Bronchial epithelial cell (primary cell): ENCODE measurements at regions not wholly inside any gene's neighbourhood (a gene's known extent, or its start where the extent isn't known, plus 50 kb on each side); places are given as distances from the start of the nearest gene placed in this dataset.
A peak's percentile ranks its signal among the peaks of the same experiment; 100 is the strongest.

Source experiments
- DNase-seq: peaks from one replicate; pipeline ENCODE4 v3.0.0-alpha.2; 2010; ENCODE audit warnings: low read depth
- FAIRE-seq: peaks from 2 replicates; lab custom pipeline; 2011; peaks lifted over from hg19 to GRCh38; lab: Jason Lieb, UNC
- H3K27me3 ChIP-seq: 2 replicates; pipeline ENCODE4 v1.5.1; 2011; ENCODE audit warnings: low read length; ENCODE audit not compliant: control insufficient read depth, insufficient read depth
- H3K36me3 ChIP-seq: 2 replicates; pipeline ENCODE4 v1.5.1; 2011; ENCODE audit warnings: low read length; ENCODE audit not compliant: control insufficient read depth, insufficient read depth
- H3K4me3 ChIP-seq: 2 replicates; pipeline ENCODE4 v1.5.1; 2011; ENCODE audit warnings: mild to moderate bottlenecking, low read depth, low read length, control low read depth
- CTCF ChIP-seq: IDR thresholded peaks from 2 replicates; pipeline ENCODE4 v1.5.1; 2011; ENCODE audit warnings: mild to moderate bottlenecking, moderate library complexity, low read length, control low read depth, inconsistent platforms; ENCODE audit not compliant: insufficient read depth, severe bottlenecking

- no peaks in the 10 kb centered on the region for H3K36me3 ChIP-seq
- TF ChIP-seq CTCF = no peak
- FAIRE-seq (no peak), DNase-seq (no peak)
- H3K4me3 ChIP-seq = no peak overlapping the region
- peaks cover 3% of the 10 kb centered on the region for H3K27me3 ChIP-seq
These were observed 289.7 kb downstream of the PCNX1 start for GRCh38 chr14:71196921-71197320.

- FAIRE-seq = no peak
- Histone ChIP-seq H3K27me3 (peaks cover 1% of the 10 kb centered on the region), H3K36me3 (no peaks in the 10 kb centered on the region), H3K4me3 (no peak overlapping the region)
- DNase-seq = no peak
- no peak for TF ChIP-seq CTCF
These were observed 291.4 kb downstream of the PCNX1 start for GRCh38 chr14:71198687-71199086.

GRCh38 chr14:71201840-71202239 lies 294.6 kb downstream of the PCNX1 start:
- no peak for TF ChIP-seq CTCF
- Histone ChIP-seq H3K27me3 (peaks cover 1% of the 10 kb centered on the region), H3K36me3 (no peaks in the 10 kb centered on the region), H3K4me3 (no peak overlapping the region)
- DNase-seq = no peak
- FAIRE-seq = no peak

- DNase-seq (no peak), FAIRE-seq (no peak)
- H3K27me3 ChIP-seq = peaks cover 1% of the 10 kb centered on the region
- no peak overlapping the region for H3K4me3 ChIP-seq
- no peaks in the 10 kb centered on the region for H3K36me3 ChIP-seq
- no peak for TF ChIP-seq CTCF
These were observed 295.6 kb downstream of the PCNX1 start for GRCh38 chr14:71202881-71203280.

GRCh38 chr14:71203306-71203705 lies 296.0 kb downstream of the PCNX1 start:
- no peaks in the 10 kb centered on the region for H3K36me3 ChIP-seq
- FAIRE-seq (no peak), DNase-seq (no peak)
- H3K4me3 ChIP-seq = no peak overlapping the region
- TF ChIP-seq CTCF = no peak
- H3K27me3 ChIP-seq = peaks cover 1% of the 10 kb centered on the region

GRCh38 chr14:71204231-71204630 lies 297.0 kb downstream of the PCNX1 start:
- DNase-seq = peak; percentile 30
- Histone ChIP-seq H3K27me3 (peaks cover 1% of the 10 kb centered on the region), H3K36me3 (no peaks in the 10 kb centered on the region), H3K4me3 (no peak overlapping the region)
- FAIRE-seq = no peak
- no peak for TF ChIP-seq CTCF
